ENCODE measurements at regions not wholly inside any gene's neighbourhood (a gene's known extent, or its start where the extent isn't known, plus 50 kb on each side); places are given as distances from the start of the nearest gene placed in this dataset.
"Not testable (repeated sequence)": the region's sequence is repeated elsewhere in the genome, so short reads cannot be mapped to it uniquely, and the experiment has no call there.

DNA sequence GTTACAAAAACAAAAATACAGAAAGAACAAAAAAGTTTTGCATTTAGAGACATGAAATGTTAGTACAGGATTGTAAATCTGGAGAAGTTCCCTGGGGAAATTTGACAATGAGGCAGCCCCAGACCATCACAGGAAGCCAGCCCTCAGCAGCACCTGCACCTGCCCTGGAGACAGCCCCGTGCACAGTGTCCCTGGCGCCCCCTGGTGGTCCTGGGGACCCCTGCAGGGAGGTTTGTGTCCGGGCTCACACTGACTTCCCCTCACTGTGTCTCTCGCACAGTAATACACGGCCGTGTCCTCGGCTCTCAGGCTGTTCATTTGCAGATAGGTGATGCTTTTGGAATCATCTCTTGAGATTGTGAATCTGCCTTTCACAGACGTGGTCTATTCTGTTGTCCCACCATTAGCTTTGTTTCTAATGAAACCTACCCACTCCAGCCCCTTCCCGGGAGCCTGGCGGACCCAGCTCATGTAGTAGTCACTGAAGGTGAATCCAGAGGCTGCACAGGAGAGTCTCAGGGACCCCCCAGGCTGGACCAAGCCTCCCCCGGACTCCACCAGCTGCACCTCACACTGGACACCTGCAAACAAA is 1248.6 kb downstream of the TMEM121 start:
- DNase-seq: not testable (repeated sequence)

DNA sequence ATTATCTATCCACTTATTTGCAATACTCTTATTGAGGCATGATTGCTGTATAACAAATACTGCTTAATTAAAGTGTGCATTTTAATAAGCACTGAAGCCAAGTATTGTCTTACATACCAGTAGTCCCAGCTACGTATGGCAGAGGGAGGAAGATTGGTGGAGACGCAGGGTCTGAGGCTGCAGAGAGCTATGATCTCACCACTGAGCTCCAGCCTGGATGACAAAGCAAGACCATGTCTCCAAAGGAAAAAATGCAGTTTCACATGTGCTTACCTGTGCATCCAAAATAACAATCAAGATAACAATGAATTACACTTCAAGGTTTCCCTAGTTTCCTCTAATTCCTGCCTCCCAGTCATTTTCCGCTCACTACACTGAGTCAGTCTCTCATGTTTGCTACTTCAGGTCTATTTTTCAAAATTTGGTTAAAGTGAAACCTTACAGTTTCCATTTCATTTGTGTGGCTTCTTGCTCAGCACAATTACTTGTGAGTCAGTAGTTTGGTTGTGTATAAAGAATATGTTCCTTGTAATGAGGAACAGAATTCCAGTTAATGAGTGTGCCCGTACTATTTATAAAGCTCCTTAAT is 1250.1 kb downstream of the TMEM121 start:
- DNase-seq: no peak

DNA sequence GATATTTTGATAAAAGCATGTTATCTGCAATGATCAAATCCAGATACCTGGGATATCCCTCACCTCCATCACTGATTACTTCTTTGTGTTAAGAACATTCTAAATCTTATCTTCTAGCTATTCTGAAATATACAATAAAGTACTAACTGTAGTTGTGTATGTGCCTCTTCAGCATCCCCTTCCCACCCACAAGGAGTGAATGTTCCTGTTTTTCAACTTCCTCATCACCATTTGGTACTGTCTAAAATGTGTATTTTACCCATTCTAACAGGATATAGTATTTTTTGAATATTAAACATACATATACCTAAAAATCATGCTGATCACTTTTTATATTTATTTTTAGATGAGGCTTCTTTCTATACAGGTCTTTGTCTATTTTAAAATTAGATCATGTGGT is 1252.6 kb downstream of the TMEM121 start:
- DNase-seq: no peak

DNA sequence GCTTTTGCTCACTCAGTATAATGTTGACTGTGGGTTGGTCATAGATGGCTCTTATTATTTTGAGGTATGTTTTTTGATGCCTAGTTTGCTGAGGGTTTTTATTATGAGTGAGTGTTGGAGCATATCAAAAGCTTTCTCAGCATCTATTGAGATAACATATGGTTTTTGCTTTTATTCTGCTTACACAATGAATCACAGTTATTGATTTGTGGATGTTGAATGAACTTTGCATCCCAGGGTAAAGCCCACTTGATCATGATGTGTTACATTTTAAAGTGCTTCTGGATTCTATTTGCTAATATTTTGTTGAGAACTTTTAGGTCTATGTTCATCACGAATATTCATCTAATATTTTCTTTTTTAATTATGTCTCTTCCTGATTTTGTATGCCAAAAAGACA is 1260.3 kb downstream of the TMEM121 start:
- no peak for DNase-seq

DNA sequence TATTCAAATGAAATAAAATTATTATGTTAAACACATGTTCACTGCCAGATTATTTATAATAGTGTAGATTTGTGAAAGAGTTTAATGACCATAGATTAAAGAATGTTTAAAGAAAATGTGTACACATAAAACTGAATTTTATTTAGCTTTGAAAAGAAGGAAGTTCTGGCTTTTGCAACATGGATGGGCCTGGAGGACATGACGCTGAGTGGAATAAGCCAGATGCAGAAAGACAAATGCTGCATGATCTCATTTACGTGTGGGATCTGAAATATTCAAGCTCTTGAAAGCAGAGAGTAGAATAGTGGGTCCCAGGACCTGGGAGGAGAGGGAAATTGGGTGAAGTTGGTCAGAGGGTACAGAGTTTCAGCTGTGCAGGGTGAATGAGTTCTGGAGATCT is 1261.2 kb downstream of the TMEM121 start:
- no peak for DNase-seq

DNA sequence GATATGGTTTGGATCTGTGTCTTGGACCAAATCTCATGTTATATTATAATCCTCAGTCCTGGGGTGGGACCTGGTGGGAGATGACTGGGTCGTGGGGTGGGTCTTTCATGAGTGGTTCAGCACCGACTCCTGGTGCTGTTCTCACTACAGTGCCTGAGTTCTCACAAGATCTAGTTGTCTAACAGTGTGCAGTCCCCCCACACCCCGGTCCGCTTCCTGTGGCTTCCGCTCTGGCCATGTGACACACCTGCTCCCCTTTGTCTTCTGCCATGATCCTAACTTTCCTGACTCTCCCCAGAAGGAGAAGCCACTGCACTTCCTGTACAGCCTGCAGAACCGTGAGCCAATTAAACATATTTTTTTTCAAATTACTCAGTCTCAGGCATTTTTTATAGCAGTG is 1262.2 kb downstream of the TMEM121 start:
- no peak for DNase-seq

DNA sequence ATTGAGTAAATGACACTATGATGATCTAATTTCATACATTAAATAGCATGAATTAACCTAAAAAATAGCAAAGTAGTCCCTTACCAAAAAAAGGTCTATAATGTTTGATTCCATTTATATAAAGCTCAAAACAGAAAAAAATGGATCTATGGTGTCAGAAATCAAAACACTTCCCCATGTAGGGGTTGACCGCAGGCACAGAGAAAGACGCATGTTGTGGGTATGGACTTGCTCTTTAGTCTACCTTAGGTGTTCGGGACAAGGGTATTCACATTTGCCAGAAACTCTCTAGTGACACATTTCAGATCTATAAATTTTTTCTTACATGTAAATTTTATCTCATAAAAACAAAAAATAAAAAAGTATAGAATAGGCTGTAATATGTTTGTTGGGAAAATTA is 1262.9 kb downstream of the TMEM121 start:
- no peak for DNase-seq

DNA sequence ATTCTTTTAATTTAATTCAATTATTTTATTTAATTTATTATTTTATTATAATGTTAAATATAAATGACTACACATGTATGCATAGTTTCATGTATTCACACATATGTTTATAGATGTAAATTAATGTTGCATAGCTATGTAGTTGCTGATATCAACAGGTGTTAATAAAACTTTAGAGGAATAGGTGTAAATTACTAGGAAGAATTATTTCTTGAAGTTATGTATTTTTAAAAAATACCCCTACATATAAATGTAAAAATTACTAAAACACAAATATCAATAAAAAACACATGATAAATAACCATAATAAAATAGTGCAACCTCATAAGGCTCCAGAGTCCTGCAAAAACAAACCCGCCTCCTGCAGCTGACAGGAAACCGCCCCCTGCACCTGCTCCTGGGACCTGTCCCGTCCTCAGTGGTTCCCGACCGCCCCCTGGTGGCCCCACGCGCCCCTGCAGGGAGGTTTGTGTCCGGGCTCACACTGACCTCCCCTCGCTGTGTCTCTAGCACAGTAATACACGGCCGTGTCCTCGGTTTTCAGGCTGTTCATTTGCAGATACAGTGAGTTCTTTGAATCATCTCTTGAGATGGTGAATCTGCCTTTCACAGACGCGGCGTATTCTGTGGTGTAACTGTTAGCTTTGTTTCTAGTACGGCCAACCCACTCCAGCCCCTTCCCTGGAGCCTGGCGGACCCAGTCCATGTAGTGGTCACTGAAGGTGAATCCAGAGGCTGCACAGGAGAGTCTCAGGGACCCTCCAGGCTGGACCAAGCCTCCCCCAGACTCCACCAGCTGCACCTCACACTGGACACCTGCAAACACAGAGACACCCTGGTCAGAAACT is 1264.0 kb downstream of the TMEM121 start:
- no peak for DNase-seq

DNA sequence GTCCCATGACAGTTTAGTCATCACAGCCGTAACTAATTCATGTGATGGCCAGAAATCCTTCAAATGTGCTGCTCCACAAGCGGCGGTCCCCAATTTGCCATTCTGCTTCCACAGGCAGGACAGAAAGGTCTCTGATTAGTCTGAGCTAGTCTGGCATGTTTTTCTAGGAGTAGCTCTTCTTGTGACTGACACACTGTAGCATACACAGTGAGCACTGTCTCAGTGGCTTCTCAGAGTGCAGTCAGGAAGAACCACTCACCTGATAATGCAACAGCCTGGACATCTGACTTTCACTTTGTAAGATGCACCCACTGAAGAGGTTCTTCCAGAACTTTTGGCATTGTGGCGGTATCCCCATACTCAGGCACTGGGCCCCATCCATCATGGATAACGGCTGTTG is 1266.2 kb downstream of the TMEM121 start:
- DNase-seq: no peak

DNA sequence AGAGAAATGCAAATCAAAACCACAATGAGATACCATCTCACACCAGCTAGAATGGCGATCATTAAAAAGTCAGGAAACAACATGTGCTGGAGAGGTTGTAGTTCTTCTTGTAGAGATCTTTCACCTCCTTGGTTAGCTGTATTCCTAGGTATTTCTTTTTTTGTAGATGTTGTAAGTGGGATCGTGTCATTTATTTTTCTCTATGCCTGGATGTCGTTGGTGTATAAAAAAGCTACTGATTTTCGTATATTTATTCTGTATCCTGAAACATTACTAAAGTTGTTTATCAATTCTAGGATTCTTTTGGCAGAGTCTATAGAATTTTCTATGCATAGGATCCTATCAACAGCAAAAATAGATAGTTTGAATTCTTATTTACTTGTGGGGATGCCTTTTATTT is 1271.8 kb downstream of the TMEM121 start:
- not testable (repeated sequence) for DNase-seq

DNA sequence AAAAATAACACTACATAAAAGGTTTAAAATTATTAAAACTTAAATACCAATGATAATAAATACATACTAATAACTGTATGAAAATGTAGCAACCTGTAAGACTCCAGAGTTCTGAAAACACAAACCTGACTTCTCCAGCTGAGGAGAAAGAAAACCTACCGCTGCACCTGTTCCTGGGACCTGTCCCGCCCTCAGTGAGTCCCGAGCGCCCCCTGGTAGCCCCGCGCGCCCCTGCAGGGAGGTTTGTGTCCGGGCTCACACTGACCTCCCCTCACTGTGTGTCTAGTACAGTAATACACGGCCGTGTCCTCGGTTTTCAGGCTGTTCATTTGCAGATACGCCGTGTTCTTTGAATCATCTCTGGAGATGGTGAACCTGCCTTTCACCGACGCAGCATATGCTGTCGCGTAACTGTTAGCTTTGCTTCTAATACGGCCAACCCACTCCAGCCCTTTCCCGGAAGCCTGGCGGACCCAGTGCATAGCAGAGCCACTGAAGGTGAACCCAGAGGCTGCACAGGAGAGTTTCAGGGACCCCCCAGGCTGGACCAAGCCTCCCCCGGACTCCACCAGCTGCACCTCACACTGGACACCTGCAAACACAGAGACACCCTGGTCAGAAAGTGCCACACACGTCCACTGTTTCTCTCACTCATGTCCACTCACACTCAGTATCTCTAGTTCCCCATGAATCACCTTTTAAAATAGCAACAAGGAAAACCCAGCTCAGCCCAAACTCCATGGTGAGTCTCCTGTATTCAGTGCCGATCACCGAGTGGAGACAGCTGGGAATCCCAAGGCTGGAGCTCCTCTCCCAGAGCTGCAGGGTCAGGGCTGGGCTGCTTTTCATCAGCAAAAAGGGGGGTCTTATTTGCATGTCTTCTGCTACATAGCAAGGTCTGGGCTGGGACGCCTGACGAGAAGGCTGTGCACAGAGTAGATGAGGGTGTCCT is 1276.3 kb downstream of the TMEM121 start:
- no peak for DNase-seq

DNA sequence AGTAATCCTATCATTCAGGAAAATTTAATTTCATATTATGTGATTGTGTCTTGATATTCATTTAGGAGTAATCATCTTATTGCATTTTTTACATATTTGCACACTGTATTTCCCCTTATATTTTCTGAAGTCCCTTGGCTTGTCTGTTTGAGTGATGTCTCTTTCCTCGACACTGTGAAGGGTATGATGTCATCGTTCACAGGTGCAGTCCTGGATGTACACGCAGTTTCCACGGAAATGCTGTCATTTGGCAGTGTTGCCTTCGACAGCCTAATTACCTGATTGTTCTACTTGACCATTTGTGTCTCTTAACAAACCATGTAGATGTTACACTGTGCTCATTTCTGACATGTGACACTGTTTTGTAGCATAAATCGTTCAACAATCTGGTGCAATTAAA is 1277.0 kb downstream of the TMEM121 start:
- no peak for DNase-seq

DNA sequence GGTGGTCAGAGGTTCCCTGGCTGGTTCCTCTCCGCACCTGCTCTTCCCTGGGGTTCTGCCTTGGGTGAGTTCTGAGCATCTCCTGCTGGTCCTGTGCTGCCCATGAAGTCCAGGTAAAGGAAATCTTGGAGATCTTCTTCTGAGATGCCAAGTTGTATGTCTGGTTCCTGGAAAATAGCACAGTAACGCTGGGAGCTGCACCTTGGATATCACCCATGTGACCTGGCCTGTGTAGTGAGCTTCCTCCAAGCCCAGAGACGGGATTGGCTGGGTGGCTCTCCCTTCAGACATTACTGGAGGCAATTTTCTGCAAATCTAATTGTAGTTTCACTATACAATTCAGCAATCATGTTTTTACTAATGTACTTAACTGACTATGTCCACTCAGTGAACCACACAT is 1281.1 kb downstream of the TMEM121 start:
- DNase-seq: no peak

DNA sequence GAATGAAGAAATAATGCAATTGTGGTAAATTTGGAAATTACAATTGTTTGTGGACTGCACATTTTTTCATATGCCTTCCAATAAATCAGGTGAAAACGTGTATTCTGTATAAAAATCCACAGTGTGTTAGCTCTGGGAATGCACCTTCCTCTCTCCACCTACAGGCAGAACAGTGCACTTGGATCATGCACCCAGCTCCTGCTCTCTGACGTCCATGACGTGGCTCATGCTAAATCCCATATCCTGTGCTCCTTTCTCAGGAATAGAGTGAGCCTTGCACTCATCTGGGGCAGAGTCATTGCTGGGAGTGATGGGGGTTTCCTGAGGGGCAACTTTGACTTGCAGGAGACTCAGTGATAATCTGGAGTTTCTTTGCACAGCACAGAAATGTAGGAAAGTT is 1282.1 kb downstream of the TMEM121 start:
- no peak for DNase-seq

DNA sequence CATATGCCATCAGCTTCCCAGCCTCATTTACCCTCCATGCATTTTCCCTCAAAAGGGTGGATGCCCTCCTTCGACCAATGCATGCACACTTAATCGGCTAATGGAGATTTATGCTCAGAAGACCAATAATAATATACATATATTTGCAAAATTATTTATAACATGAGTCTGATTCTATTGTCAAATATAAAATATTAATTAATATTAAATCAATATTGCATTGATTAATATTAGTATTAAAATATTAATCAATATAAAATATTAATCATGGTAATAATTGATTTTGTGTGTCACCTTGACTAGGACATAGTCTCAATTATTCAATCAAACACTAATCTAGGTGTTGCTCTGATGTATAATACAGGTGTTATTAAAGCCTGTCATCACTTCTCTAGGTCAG is 1282.5 kb downstream of the TMEM121 start:
- DNase-seq: no peak

DNA sequence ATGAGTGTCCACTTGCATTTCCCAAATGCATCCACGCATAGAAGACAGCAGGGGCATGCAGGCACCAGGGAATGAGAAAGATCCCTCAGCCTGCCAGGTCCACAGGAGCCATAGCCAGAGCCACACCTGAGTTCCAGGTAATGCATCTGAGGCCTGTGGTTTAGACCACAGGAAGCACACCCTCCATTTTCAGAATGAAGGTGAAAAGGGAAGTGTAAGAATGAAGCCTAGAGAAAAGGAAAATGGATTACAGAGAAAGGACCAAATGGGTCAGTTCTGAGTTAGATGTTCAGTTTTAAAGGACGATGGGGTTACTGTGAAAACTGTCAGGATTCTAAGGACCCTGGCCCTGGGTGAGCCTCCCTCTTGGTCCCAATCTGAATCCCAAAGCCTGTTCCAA is 1283.2 kb downstream of the TMEM121 start:
- no peak for DNase-seq

DNA sequence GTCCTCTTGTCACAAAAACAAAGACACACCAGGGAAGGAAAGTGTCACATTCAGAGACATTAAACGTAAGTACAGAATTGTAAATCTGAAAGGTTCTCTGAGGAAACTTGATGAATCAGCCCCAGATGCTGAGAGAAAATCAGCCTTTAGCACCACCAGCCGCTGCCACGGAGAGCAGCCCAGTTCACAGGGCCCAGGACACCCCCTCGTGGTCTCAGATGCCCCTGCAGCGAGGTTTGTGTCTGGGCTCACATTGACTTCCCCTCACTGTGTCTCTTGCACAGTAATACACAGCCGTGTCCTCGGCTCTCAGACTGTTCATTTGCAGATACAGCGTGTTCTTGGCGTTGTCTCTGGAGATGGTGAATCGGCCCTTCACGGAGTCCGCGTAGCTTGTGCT is 1283.8 kb downstream of the TMEM121 start:
- DNase-seq: not testable (repeated sequence)

DNA sequence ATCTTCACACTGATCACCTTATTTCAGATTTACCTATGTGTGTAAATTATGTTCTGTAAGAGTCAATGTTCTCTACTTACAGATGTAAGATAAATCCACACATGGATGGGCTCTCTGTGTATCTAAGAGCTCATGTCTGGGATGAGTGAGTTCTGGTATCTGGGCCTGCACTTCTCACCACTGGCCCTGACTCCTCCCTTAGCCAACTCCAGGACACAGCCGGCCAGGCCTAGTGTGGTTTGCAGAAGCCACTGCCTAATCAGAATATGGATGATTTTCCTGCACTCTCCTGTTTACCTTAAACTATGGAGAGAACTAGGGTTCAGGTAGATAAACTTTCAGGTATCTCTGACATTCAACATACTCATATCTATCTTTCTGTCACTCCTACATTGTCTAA is 1284.8 kb downstream of the TMEM121 start:
- no peak for DNase-seq

DNA sequence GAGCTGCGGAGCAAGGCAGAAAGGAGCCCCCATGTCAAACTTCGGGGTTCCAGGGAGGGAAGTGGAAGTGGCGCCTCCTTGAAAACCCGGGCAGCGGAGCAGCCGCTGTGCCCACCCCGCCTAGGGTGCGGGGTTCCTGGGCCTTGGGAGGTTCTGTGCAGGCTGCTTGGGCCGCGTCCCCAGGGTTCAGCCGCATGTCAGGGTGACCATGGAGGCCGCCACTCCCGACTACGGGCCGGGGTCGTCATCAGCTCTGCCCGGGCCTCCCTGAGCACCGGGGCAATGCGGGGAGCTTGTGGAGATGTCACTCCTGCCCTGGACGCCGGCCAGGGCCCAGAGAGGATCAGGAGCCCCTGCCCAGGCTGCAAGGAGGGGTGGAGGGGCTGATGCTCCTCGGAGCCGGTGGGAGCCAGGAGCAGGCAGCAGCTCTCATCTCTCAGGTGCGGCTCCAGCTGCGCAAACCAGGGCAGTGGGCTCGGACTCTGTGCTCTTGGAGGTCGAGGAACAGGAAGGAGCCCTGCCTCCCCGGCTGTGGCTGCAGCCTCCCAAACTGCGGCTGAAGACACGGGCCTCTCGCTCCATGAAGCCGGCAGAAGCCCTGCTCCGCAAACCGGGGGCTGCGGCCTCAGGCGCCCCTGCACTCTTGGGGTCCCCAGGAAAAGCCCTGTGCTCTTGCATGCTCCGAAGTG is 1286.5 kb downstream of the TMEM121 start:
- no peak for DNase-seq

DNA sequence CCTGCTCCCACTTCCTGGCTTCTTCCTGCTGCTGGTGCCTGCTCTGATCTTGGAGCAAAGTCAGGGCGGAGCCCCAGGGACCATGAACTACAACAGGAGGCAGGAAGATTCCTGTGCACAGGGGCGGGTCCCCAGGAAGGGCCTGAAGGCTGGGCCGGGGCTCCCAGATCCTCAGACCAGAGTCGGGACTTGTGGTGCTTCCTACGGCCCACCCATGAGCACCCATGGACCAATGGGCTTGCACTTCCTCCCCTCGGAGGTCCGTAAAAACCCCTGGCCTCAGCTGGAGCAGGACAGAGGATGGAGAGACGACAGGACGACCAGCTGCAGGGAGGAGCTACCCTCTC is 1287.1 kb downstream of the TMEM121 start:
- no peak for DNase-seq

DNA sequence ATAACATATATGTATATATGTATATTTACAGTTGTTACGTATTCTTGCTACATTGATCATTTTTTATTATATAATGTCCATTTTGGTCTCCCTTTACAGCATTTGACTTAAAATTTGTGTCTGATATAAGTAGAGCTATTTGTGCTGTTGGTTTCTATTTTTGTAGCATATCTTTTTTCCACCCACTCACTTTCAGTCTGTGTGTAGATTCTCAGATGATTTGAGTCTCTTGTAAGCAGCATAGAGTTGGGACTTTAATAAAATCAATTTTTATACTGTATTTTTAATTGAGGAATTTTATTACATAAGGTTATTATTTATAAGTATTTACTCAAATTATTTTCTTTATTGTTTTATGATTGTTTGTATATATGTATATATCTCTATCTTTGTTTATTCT is 1293.7 kb downstream of the TMEM121 start:
- DNase-seq: no peak

DNA sequence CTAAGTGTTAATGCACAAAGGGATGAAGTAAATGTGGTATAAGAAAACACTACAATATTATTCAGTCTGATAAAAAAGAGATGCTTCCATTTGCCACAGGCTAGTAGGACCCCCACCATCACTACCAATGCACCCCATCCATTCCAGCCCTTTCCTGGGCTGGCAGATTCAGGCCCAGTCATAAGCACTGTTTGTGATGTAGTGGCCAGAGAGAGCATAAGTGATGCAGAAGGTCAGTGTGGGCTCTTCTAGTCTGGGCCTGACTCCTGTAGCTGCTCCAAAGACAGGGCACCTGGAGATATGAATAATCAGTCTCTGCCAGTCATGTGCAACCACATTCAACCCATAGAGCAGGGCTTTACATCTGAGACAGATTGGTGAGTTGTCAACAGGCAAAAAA is 1294.7 kb downstream of the TMEM121 start:
- no peak for DNase-seq

DNA sequence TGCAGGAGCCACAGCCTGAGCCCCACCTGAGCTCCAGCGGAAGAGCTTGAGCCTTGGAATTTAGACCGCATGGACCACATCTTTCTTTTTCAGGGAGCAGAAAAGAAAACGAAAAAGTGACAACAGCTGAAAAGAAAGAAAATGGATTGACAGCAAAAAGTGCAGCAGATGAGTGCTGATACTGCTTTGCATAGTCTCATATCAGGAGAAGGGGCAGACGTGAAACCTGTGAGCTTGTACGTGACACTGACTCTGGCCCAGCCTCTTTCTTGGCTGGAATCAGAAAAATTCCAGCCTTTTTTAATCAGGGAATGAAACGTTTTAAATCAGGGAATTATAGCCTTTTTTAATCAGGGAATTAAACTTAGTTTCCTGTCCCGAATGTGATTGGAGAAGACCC is 1296.5 kb downstream of the TMEM121 start:
- no peak for DNase-seq
